Loucy (cell line): ENCODE measurements at regions not wholly inside any gene's neighbourhood (a gene's known extent, or its start where the extent isn't known, plus 50 kb on each side); places are given as distances from the start of the nearest gene placed in this dataset.

Source experiments
- CTCF ChIP-seq: fragments of 200-600 bp; sonication (generic); conservative IDR thresholded peaks from 2 replicates; pipeline ENCODE4 v1.5.1; 2014; ENCODE audit warnings: mild to moderate bottlenecking, antibody characterized with exemption, low read length
- EZH2phosphoT487 ChIP-seq: fragments of 200-600 bp; IDR thresholded peaks from 2 replicates; pipeline ENCODE4 v1.6.1; 2018; ENCODE audit warnings: antibody characterized with exemption, mild to moderate bottlenecking, moderate library complexity, borderline replicate concordance

DNA sequence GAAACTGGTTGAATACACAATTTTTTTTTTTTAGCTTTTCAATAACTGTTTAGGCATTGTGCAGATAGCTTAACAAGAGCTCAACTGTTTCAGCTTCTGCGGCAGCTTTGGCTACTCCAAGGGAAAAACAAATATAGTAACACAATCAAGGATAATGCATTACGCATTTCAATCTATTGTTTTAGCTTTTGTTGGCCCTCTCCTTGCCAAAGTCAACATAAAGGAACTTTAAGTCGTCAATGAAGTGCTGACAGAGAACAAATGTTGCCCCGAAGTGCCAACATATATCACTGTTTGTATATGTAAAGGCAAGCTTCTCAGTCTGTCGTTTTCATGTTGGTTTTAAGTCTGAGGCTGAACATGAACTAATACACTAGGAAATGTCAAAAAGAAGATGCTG is 1087.4 kb upstream of the FLRT2 start:
- TF ChIP-seq CTCF (no peak), EZH2phosphoT487 (no peak)
